HG03175 (cell line): ENCODE measurements at regions not wholly inside any gene's neighbourhood (a gene's known extent, or its start where the extent isn't known, plus 50 kb on each side); places are given as distances from the start of the nearest gene placed in this dataset.
"Not testable (repeated sequence)": the region's sequence is repeated elsewhere in the genome, so short reads cannot be mapped to it uniquely, and the experiment has no call there.

Source experiments
- ATAC-seq: cut with Tn5 transposase; IDR thresholded peaks from one replicate; pipeline ENCODE4 v1.9.1; 2021; ENCODE audit warnings: mild to moderate bottlenecking, moderate library complexity; ENCODE audit not compliant: unreplicated experiment

DNA sequence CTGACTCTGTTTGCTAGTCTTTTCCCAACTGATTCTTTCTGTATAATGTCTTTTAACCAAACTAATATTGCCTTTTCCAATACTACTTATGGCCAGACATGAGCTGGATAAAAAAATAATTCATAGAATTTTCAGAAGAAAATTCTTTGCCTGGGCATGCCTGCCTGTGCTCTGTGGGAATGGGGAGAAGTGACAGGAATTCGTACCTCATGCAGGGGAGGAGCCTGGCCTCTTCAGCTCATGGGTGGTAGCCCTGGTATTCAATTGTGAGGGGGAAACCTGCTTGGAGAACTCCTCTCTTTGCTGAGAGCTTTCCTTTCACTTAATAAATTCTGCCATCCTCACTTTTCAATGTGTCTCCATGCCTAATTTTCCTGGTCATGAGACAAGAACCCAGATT lies 928.8 kb downstream of the FAM181B start:
- ATAC-seq, result no peak

DNA sequence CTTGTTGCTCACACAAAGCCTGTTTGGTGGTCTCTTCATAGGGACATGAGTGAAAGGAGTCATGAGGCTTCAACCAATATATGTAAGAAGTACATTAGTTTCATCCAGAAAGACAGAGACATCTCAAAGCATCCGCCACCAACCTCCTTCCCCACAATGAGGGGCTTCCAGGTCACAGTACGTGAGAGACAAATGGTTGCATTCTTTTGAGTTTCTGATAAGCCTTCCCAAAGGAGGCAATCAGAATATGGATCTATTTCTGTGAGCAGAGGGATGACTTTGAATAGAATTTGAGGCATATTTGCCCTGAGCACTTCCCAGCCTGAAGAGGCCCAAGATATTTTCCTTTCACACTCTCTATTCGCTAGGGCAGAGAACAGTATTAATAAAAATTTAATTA lies 931.1 kb downstream of the FAM181B start:
- no peak for ATAC-seq

DNA sequence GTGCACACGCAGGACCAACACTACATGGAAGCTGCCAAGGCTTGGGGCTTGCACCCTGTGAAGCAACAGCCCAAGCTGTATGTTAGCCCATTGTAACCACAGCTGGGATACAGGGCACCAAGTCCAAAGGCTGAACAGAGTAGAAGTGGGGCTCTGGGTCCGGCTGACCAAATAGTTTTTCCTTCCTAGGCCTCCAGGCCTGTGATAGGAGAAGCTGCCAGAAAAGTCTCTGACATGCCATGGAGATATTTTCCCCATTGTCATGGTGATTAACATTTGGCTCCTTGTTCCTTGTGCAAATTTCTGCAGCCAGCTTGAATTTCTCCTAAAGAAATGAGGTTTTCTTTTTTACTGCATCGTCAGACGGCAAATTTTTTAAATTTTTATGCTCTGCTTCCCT lies 941.2 kb downstream of the FAM181B start:
- ATAC-seq, result no peak

DNA sequence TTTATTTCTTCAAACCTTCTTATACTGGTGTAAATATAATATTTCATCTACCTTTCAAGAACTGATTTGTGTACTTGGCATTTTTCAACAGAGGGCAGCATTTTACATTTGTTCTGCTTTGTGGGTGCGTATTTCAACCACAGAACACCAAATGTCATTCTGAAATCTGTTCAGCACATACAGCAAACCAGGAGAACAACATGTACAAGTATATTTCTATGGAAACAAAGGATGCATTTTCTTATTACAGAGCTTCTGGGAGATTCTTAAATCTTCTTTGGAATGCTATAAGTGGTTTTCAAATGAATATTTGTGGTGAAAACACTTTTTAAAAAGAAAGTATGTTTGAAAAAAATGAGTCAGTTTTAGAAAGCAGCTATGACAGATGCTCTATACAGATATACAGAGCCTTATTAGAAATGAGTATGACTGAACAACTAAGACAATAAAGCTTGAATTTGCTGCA lies 946.0 kb downstream of the FAM181B start:
- no peak for ATAC-seq

DNA sequence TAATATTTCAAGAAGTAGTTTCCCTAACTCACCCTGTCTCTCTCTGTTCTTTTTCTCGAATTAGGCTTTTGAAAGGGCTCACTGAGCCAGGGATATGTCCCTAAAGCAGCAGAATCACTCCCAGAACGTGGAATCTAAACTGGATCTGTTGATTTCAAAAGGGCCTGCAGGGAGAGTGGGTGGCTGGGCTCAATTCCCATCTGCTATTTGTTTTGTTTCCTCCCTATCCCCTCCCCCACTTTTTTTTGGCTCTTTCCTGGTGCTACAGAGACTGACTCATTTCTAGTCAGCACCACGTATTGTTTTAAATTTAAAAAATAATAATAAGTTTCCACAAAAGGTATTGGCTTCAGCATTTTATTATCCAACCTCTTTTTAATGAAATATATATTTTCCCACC lies 961.5 kb downstream of the FAM181B start:
- no peak for ATAC-seq

DNA sequence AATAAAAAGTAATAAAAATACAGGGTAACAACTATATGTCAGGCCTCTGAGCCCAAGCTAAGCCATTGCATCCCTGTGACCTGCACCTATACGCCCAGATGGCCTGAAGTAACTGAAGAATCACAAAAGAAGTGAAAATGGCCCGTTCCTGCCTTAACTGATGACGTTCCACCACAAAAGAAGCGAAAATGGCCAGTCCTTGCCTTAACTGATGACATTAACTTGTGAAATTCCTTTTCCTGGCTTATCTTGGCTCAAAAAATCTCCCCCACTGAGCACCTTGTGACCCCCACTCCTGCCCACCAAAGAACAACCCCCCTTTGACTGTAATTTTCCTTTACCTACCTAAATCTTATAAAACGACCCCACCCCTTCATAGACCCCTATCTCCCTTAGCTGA lies 963.8 kb downstream of the FAM181B start:
- ATAC-seq, result not testable (repeated sequence)

DNA sequence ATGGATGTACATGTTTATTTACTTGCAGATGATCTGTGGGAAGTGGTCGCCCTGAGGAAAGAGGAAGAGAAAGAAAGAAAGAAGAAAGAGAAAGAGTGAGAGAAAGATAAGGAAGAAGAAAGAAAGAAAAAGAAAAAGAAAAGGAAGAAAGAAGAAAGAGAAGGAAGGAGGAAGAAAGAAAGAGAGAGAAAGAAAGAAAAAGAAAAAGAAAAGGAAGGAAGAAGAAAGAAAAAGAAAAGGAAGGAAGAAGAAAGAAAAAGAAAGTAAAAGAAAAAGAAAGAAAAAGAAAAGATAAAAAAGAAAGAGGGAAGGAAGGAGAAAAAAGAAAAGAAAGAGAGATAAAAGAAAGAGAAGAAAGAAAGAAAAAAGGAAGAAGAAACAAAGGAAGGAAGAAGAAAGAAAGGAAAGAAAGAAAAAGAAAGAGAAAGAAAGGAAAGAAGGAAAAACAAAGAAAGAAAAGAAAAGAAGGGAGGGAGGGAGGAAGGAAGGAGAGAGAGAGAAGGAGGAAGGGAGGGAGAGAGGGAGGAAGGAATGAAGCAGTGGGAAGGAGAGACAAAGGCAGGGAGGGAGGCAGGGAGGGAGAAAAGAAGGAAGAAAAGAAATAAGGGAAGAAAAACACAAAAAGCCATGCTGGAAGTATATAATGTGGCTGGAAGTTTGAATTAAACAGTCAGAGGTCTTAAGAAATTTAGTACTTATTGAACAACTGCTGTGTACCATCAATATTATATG lies 976.6 kb downstream of the FAM181B start:
- ATAC-seq, result no peak

DNA sequence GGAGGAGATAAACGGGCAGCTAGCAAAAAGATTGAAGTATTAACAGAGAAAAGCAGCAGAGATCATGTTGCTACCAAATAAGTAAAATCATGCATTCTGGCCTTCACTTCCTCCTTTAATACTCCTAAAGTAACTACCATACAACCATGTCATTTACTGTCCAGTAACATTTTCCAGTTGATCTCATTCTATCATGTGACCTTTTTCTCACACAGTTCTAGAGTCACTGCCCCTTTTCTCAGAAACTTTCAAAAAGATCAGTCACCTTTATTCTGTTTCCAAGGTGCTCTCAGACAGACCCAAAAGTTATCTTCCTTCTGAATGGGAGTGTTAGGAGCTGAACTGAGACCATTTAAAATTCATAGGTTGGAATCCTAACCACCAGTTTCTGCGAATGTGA lies 984.4 kb downstream of the FAM181B start:
- no peak for ATAC-seq

DNA sequence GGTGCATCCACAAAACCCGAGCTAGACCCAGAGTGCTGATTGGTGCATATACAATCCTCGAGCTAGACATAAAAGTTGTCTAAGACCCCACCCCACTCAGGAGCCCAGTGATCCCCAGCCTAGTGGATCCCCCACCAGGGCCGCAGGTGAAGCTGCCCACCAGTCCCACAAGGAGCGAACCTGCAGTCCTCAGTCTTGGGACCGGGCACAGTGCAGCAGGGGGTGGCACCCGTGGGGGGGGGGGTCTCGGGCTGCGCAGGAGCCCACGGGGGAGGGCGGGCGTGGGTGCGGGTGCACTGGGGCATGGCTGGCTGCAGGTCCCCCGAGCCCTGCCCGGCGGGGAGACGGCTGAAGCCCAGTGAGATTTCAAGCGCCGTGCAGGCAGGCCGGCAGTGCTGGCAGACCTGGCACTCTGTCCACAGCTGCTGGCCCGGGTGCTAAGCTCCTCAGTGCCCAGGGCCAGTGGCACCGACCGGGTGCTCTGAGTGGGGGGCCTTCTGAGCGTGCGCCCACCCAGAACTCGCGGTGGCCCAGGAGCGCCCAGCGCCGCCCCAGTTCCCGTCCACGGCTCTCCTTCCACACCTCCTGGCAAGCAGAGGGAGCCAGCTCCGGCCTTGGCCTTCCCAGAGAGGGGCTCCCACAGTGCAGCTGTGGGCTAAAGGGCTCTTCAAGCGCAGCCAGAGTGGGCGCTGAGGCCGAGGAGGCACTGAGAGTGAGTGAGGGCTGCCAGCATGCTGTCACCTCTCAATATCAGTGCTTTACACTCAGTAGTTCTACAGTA lies 989.1 kb downstream of the FAM181B start:
- ATAC-seq, result no peak

DNA sequence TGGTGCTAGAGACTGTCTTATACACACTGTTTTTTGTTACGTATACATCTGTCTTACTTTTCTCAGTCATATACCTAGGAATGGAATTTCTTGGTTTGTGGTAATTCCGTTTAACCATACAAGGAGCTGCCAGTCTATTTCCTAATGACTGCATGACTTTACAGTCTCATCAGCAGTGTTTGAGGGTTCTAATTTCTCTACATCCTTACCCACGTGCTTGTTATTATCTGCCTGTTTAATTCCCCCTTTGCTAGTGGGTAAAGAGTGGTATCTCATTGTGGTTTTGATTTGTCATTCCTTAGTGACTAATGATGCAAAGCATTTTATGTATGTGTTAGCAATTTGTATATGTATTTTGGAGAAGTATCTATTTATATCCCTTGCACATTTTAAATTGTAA lies 1008.0 kb downstream of the FAM181B start:
- no peak for ATAC-seq

DNA sequence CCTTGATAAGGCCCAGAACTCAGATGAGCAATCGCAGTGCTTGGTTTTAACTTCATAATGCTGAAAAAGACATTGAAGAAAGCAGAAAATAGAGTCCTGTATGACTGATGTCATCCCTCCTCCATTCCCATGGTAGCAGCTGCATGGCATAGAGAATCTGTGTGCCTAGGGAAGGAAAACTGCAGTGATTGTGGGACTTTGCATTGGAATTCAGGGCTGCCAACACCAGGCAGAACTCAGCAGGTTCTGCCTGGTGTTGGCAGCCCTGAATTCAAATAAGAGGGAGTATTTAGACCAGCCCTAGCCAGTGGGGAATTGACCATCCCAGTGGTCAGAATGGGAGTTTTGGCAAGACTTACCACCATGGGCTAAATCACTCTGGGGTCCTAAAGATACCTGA lies 1016.0 kb downstream of the FAM181B start:
- no peak for ATAC-seq

DNA sequence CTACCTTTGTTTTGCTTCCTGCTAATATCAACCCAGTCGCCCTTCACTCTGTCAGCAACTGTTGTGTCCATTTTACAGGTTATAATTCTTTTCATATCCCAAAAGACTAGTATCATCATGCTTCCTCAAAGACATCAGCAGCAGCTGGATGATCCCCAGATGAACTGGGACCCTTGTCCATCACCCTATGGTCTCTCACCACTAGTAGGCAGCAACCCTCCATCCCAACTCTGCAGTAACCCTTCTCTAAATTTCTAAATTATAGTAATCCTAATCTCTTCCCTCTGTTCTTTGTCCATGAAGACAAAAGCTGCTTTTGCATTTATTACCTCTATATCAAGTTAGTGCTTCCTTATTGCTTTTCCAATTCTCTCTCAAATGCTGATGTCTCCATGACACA lies 1025.8 kb downstream of the FAM181B start:
- no peak for ATAC-seq

DNA sequence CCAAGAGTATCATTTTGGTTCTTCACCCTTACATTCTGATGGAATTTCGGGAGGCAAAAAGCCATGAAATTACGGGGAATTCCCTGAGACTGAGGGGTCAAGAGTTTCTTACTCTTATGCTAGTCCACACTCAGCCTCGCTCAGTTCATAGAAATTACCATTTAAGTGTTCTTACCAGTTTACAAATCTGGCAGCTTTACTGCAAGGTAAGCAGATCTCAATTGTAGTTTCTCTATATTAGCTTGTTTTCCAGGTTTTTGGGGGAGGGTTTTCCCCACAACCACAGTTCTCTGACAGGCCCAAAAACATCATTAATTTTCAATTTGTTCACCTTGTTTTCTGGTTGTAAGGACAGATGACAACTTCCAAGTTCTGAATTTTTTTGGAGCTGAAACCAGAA lies 1028.4 kb downstream of the FAM181B start:
- ATAC-seq, result no peak

DNA sequence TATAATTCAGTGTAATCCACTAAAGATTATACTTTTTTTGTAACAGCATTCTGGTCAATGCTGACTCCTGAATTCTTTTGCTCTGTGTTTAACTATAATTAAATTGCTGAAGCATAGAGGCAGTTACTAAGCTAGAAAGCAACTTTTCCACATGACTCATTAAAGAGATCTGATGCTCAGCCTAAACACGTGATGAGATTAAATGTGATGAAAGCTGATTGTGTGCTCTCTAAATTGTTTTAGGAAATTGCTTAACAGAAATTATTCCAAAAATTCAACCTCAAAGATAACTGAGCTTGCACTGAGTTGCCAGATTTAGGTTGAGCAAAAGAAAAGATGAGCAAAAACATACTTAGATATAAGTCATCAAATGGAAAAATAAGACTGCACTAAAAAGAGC lies 1033.6 kb downstream of the FAM181B start:
- no peak for ATAC-seq

DNA sequence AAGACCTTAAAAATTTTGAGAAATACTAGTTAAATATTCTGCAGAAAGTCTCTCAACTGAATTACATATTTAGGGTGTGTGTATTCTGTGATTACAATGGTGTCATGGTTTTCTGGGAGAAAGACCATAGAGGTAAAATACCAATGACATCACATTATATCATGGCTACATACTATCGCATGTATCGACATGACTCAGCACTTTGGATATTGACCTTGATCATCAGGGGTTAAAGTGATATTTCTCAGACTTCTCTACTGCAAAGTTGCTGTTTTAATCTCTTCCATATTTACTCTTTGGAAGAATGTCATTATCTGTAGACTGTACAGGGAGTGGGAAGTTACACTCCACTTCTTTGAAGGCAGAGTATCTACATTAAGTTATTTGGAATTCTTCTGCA lies 1046.6 kb downstream of the FAM181B start:
- ATAC-seq, result no peak

DNA sequence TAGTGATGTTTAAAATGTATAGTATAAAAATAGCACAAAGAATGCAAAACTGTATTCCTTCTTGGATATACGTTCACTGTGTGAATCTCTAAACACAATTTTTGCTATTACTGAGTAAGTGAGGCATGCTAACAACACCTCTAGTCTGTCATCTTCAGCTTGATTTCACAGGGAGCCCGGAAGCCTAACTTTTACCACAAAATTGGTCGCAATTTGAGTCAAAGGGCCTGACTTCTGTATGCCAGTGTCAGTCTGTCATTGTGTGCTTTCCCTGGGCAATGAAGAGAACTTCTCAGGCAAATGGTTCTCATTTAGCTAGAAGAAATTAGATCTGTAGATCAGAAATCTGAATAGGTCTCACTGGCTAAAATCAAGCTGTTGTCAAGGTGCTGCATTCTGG lies 1059.5 kb downstream of the FAM181B start:
- ATAC-seq, result peak; percentile 84

DNA sequence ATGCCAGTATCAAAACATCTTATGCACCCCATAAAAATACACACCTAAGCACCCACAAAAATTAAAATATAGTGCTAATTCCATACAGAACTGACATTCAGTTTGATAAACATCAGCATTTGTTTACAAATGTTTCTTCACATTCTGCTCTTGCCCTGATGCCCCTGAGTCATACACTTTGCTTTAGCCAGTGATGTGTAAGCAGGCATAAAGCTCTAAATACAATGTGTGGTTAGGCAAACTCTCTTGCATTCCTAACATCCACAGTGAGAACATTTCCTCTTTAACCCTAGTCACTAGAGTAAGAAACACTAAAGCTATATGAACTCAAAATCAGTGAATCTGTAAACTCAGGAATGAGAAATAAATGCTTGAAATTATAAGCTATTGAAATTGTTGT lies 1060.7 kb downstream of the FAM181B start:
- ATAC-seq, result no peak

DNA sequence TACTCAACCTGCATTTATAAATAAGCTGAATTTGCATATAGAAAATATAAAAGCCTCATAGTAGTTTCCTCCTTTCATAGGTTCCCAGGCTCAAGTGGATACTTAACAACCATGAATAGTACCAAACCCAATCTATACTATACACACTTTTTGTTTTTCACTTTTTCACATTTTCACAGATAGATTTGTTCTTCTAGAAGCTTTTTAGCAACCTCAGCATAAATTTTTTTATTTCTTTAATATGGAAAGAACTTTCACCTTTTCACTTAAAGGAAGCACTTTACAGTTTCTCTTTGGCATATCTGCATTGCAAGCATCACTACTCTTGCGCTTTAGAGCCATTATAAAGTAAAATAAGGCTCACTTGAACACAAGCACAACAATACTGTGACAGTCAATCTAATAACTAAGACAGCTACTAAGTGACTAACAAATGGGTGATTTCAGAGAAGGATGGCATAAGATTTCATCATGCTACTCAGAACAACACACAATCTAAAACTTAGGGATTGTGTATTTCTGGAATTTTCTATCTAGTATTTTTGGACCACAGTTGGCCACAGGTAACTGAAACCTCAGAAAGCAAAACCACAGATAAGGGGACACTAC lies 1063.6 kb downstream of the FAM181B start:
- ATAC-seq, result no peak

DNA sequence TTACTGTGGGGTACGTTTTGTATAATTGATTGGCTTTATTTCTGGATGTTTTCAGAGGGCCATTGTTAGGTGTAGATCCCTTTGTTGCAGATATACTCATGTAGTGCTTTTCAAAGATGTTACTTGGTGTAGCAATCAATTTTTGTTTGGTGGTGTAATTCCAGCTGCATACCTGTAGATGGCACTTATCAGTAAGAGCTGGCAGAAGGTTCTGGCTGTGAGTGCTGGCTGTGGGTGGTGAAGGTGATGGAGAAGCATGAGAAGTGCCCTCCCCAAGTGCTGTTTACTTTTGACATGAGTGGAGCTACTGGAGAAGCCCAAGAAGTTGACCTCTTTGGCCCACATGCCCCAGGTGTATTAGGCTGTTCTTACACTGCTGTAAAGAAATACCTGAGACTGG lies 1074.9 kb downstream of the FAM181B start:
- peak; percentile 86 for ATAC-seq

DNA sequence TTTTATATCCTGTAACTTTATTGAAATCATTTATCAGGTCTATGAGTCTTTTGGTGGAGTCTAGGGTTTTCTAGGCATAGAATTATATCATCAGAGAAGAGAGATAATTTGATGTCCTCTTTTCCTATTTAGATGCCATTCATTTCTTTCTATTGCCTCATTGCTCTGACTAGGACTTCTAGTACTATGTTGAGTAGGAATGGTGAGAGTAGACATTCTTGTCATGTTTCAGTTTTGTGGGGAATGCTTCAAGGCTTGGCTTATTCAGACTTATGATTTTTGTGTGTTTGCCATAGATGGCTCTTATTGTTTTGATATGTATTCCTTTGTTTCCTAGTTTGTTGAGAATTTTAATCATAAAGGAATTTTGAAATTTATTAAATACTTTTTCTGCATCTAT lies 1078.3 kb downstream of the FAM181B start:
- no peak for ATAC-seq

DNA sequence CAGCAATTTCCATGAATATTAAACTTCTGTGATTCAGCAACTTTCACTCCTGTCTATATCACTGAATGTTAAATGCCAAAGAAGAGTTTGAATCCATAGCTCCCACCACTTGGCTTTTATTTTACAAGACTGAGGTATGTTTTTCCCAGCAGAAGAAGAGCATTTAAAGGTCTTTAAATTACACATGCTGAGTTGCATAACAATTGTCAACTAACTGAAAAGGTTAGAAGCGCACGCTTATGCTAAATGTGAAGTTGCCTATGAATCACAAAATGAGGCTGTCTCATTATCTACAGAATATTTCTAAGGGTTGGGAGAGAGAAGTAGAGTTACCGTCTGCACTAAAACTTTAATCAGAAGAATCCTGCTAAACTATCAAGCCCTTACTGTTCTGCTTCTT lies 1086.3 kb downstream of the FAM181B start:
- ATAC-seq, result no peak

DNA sequence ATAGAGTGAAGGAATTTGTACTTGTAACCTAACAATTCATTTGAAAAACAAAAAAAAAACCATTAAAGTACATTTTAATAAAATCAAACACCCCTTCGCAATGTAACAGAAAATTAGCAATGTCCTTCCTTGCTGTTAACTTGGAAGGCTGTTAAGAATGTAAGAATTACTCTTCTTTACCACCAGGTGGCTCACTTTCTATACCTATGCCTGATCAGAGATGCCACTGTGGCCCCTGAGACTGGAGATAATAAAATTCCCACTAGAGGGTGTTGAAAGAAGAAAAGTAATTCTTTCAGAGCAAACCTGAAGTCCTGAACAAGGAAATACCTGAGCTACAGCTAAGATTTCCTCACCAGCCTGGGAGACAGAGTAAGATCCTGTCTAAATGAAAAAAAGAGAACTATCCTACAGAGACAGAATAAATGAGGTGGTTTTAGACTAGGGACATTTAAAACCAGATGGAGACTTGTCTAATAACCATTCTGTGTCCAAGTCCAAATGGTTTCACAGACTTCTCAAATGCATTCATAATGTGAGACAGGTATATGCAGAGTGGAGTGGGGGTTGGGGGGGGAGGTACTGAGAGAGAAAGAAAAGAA lies 1089.3 kb downstream of the FAM181B start:
- peak; percentile 94 for ATAC-seq
